Parathyroid adenoma (tissue), 2 donors: ENCODE measurements at regions not wholly inside any gene's neighbourhood (a gene's known extent, or its start where the extent isn't known, plus 50 kb on each side); places are given as distances from the start of the nearest gene placed in this dataset.

Experiments used
- H2AFZ ChIP-seq: fragments of 300-600 bp; sonication (generic); one replicate; pipeline ENCODE4 v1.7.0; 2017; ENCODE audit warnings: antibody characterized with exemption, mild to moderate bottlenecking
- H3K27ac ChIP-seq: fragments of 300-600 bp; sonication (generic); one replicate; pipeline ENCODE4 v1.7.0; 2017
- H3K27me3 ChIP-seq: fragments of 300-600 bp; sonication (generic); one replicate; pipeline ENCODE4 v1.7.0; 2017; ENCODE audit warnings: low read length; ENCODE audit not compliant: control insufficient read depth, insufficient read depth
- H3K36me3 ChIP-seq: fragments of 300-600 bp; sonication (generic); one replicate; pipeline ENCODE4 v1.7.0; 2017; ENCODE audit warnings: low read length; ENCODE audit not compliant: control insufficient read depth, insufficient read depth
- H3K4me1 ChIP-seq: fragments of 300-600 bp; sonication (generic); one replicate; pipeline ENCODE4 v1.7.0; 2017; ENCODE audit warnings: control low read depth
- H3K4me2 ChIP-seq: fragments of 300-600 bp; sonication (generic); one replicate; pipeline ENCODE4 v1.7.0; 2017; ENCODE audit warnings: low read length
- H3K4me3 ChIP-seq: fragments of 300-600 bp; sonication (generic); one replicate; pipeline ENCODE4 v1.7.0; 2017; ENCODE audit warnings: low read depth, low read length
- H3K79me2 ChIP-seq: fragments of 300-600 bp; sonication (generic); one replicate; pipeline ENCODE4 v1.7.0; 2017; ENCODE audit warnings: control low read depth
- H3K9ac ChIP-seq: fragments of 300-600 bp; sonication (generic); one replicate; pipeline ENCODE4 v1.7.0; 2017; ENCODE audit warnings: mild to moderate bottlenecking
- H3K9me3 ChIP-seq: fragments of 300-600 bp; sonication (generic); one replicate; pipeline ENCODE4 v1.7.0; 2017; ENCODE audit warnings: low read length; ENCODE audit not compliant: control insufficient read depth
- CTCF ChIP-seq: fragments of 300-600 bp; sonication (generic); IDR thresholded peaks from one replicate; pipeline ENCODE4 v1.7.0; 2017; ENCODE audit warnings: antibody characterized with exemption, mild to moderate bottlenecking
- donor health status: primary hyperparathyroidism.

GRCh38 chr2:59151805-59152204 is 910.7 kb upstream of the FANCL start:
- Histone ChIP-seq H3K27ac (no peak overlapping the region), H3K27me3 (no peaks in the 10 kb centered on the region), H3K36me3 (no peaks in the 10 kb centered on the region), H3K9ac (no peak overlapping the region), H3K4me2 (no peak overlapping the region), H3K9me3 (no peaks in the 10 kb centered on the region), H3K79me2 (no peaks in the 10 kb centered on the region), H3K4me1 (no peaks in the 10 kb centered on the region), H3K4me3 (no peak overlapping the region), H2AFZ (no peak overlapping the region)
- no peak for TF ChIP-seq CTCF

GRCh38 chr2:59150217-59150849 is 909.2 kb upstream of the FANCL start:
- Histone ChIP-seq H3K4me1 (no peaks in the 10 kb centered on the region), H2AFZ (no peak overlapping the region), H3K4me2 (no peak overlapping the region), H3K9ac (no peak overlapping the region), H3K79me2 (no peaks in the 10 kb centered on the region), H3K4me3 (no peak overlapping the region), H3K36me3 (no peaks in the 10 kb centered on the region), H3K27ac (no peak overlapping the region), H3K27me3 (no peaks in the 10 kb centered on the region), H3K9me3 (no peaks in the 10 kb centered on the region)
- no peak for TF ChIP-seq CTCF

- no peak overlapping the region for H3K4me3 ChIP-seq
- H3K27ac ChIP-seq, result no peak overlapping the region
- no peak overlapping the region for H2AFZ ChIP-seq
- TF ChIP-seq CTCF, result no peak
- no peaks in the 10 kb centered on the region for H3K9me3 ChIP-seq
- no peaks in the 10 kb centered on the region for H3K79me2 ChIP-seq
- no peaks in the 10 kb centered on the region for H3K27me3 ChIP-seq
- H3K4me1 ChIP-seq, result no peaks in the 10 kb centered on the region
- H3K9ac ChIP-seq, result no peak overlapping the region
- H3K4me2 ChIP-seq, result no peak overlapping the region
- no peaks in the 10 kb centered on the region for H3K36me3 ChIP-seq
These were observed 908.1 kb upstream of the FANCL start for GRCh38 chr2:59149271-59149670.

- Histone ChIP-seq H3K4me3 (no peak overlapping the region), H3K36me3 (no peaks in the 10 kb centered on the region), H3K4me2 (no peak overlapping the region), H3K27me3 (no peaks in the 10 kb centered on the region), H3K9ac (no peak overlapping the region), H3K9me3 (no peaks in the 10 kb centered on the region), H2AFZ (no peak overlapping the region), H3K79me2 (no peaks in the 10 kb centered on the region), H3K27ac (no peak overlapping the region), H3K4me1 (no peaks in the 10 kb centered on the region)
- no peak for TF ChIP-seq CTCF
These were observed 871.1 kb upstream of the FANCL start for GRCh38 chr2:59112258-59112657.

- H3K9me3 ChIP-seq, result no peaks in the 10 kb centered on the region
- no peak overlapping the region for H3K27ac ChIP-seq
- H2AFZ ChIP-seq, result no peak overlapping the region
- H3K79me2 ChIP-seq, result no peaks in the 10 kb centered on the region
- no peak overlapping the region for H3K4me3 ChIP-seq
- H3K4me1 ChIP-seq, result no peaks in the 10 kb centered on the region
- no peaks in the 10 kb centered on the region for H3K27me3 ChIP-seq
- TF ChIP-seq CTCF, result no peak
- H3K4me2 ChIP-seq, result no peak overlapping the region
- H3K9ac ChIP-seq, result no peak overlapping the region
- no peaks in the 10 kb centered on the region for H3K36me3 ChIP-seq
These were observed 855.8 kb upstream of the FANCL start for GRCh38 chr2:59096973-59097372.
